T-helper 17 cell (primary cell): ENCODE measurements at regions not wholly inside any gene's neighbourhood (a gene's known extent, or its start where the extent isn't known, plus 50 kb on each side); places are given as distances from the start of the nearest gene placed in this dataset.

Experiments used
- ATAC-seq: fragments of 150-1000 bp; cut with Tn5 transposase; 2 replicates; pipeline ENCODE4 v1.10.0; 2021; ENCODE audit warnings: mild to moderate bottlenecking, moderate library complexity
- DNase-seq, 3 donors: peaks; one replicate each; pipeline versions ENCODE4 v3.0.0 to v3.0.0-alpha.2; 2020 to 2021
- H3K9me3 ChIP-seq: one replicate; pipeline ENCODE4 v1.7.0; 2013; ENCODE audit warnings: low read length, mild to moderate bottlenecking; ENCODE audit not compliant: control insufficient read depth, poor library complexity, severe bottlenecking
- H3K27ac Mint-ChIP-seq: one replicate; pipeline ENCODE4 v1.8.0; 2022; ENCODE audit warnings: mild to moderate bottlenecking, moderate library complexity, mixed read lengths
- H3K27me3 Mint-ChIP-seq: one replicate; pipeline ENCODE4 v1.8.0; 2022; ENCODE audit warnings: mixed read lengths
- H3K36me3 Mint-ChIP-seq: one replicate; pipeline ENCODE4 v1.8.0; 2022; ENCODE audit warnings: low read depth, mixed read lengths
- H3K4me1 Mint-ChIP-seq: one replicate; pipeline ENCODE4 v1.8.0; 2022; ENCODE audit warnings: mild to moderate bottlenecking, mixed read lengths
- H3K4me3 Mint-ChIP-seq: one replicate; pipeline ENCODE4 v1.8.0; 2022; ENCODE audit warnings: mild to moderate bottlenecking, moderate library complexity, mixed read lengths

DNA sequence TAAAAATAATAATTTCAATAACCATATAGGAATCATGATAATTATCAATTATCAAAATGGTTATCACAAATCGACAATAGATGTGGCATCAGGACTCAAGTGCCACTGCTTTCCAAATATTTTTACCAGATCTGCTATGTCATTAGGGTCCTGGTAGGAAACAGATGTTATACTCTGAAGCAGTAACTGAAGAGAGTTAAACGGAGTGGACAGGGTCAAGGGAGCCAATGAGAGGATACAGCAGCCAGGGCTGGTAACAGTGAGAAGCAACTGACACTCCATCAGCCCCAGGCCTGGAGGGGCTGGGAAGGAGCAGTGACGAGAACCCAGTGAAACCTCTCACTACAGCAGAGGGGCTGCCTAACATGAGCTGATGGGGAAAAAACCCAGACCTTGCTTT, 322.4 kb downstream of the NPR3 start:
- Mint-ChIP-seq H3K36me3 (no peaks in the 10 kb centered on the region), H3K27ac (no peak overlapping the region), H3K4me3 (no peak overlapping the region), H3K4me1 (no peaks in the 10 kb centered on the region), H3K27me3 (no peaks in the 10 kb centered on the region)
- no peak for ATAC-seq
- no peak for DNase-seq
- H3K9me3 ChIP-seq, result no peaks in the 10 kb centered on the region

DNA sequence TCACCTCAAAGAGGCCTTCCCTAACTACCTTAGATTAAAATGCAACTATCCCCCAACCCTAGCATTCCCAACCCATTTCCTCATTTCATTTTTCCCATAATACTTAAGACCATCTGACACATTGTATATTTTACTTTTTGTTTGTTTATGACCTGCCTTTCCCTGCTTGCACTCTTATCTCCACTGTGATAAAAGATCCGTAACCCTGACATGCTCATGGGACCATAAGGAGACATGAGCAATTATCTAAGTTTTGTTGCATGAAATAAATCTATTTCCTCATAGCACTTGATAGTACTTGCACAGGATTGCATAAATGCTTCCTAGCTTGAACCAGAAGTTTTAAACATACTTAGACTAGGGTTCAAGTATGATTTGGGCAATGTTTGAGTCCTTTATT, 323.7 kb downstream of the NPR3 start:
- DNase-seq, result no peak
- no peaks in the 10 kb centered on the region for H3K9me3 ChIP-seq
- no peaks in the 10 kb centered on the region for H3K36me3 Mint-ChIP-seq
- no peak for ATAC-seq
- no peak overlapping the region for H3K4me3 Mint-ChIP-seq
- no peaks in the 10 kb centered on the region for H3K27me3 Mint-ChIP-seq
- H3K4me1 Mint-ChIP-seq, result no peaks in the 10 kb centered on the region
- no peak overlapping the region for H3K27ac Mint-ChIP-seq

DNA sequence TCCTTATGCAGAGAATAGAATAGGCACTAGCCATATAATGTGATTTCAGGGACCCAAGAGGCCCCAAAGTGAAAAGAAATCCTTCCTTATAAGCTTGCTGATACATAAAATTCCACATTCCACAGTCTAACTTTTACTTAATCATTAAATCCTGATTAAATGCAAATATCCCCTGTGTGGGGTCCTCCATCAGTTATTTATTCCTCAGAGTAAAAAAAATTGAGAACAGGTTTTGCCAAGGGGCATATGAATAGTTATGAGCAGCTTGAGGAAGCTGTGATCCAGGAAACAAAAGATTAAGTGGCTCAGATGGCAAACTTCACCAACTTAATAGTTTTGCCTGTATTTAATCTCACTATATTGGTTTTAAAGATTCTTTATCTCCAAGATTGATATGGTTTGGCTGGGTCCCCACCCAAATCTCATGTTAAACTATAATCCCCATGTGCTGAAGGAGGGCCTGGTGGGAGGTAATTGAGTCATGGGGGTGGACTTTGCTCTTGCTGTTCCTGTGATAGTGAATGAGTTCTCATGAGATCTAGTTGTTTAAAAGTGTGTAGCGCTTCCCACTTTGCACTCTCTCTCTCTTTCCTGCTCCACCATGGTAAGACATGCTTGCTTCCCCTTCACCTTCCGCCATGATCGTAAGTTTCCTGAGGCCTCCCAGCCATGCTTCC, 324.9 kb downstream of the NPR3 start:
- H3K4me1 Mint-ChIP-seq, result no peaks in the 10 kb centered on the region
- H3K27ac Mint-ChIP-seq, result no peak overlapping the region
- H3K27me3 Mint-ChIP-seq, result no peaks in the 10 kb centered on the region
- no peaks in the 10 kb centered on the region for H3K36me3 Mint-ChIP-seq
- H3K4me3 Mint-ChIP-seq, result no peak overlapping the region
- H3K9me3 ChIP-seq, result no peaks in the 10 kb centered on the region
- no peak for ATAC-seq
- DNase-seq, result no peak

DNA sequence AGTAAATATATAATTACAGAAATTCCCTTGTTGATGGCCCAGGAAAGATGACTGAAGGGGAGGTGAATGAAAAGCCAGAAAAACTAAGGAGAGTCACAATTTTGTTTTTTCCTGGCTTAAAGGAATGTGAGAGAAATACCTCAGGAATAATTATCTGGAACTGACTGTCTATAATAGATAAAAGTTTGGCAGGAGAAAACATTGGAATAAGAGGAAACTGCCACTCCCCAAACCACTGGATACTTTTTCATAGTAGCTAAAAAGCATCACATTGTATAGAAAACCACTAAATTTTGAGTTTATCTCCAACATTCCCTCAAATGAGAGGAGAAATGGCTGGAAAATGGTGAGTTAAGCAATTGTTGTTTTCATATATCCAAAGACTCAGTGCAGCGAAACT, 326.0 kb downstream of the NPR3 start:
- no peak for ATAC-seq
- Mint-ChIP-seq H3K4me3 (no peak overlapping the region), H3K36me3 (no peaks in the 10 kb centered on the region), H3K4me1 (no peaks in the 10 kb centered on the region), H3K27me3 (no peaks in the 10 kb centered on the region), H3K27ac (no peak overlapping the region)
- no peak for DNase-seq
- H3K9me3 ChIP-seq, result no peaks in the 10 kb centered on the region

DNA sequence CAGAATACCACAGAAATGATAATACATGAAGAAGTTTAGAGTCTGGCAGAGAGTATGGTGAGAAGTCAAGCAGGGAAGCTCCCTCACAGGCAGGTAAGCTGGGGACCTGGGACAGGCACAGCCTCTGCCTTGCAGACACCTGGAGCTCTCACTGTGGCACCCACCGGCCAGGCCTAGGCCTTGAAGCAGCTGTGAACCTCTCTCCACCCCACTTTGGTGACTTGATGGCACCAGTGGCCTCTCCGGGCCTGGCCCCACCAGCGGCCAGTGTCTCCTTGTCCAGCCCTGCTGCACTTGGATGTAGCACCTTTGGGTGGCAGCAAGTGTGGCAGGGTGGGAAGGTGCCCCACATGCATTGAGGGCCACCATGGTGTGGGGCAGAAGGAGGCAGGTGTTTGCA, 330.5 kb downstream of the NPR3 start:
- H3K27me3 Mint-ChIP-seq, result no peaks in the 10 kb centered on the region
- no peak for ATAC-seq
- H3K9me3 ChIP-seq, result no peaks in the 10 kb centered on the region

DNA sequence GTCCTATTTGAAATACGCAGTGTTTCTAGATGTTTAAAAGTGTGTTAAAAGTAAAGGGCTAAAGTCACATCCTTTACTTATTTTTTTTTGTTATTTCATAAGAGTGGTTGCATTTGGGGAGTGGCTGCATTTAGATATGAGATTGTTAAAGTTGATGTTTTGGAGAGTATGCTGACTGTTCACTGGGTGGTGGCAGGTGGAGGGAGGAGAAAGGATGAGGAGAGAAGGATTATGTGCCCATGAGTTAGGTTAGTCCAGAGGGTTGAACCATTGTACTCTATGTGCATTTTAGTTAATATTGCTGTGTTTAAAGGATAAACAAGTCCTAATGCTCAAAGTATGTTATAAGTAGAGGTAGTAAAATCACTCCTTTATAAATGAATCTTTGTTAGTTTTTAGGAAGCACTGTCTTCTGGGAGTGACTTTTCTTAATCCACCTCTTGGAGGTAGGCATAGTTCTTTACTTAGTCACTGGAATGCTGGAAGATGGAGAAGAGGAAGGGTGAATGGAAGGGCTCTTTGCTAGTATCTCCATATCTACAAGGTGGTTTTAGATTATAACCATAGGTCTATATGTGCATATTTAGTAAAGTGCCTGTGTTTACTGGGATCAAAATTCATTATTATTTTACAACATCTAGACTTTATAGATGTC, 332.3 kb downstream of the NPR3 start:
- H3K9me3 ChIP-seq, result no peaks in the 10 kb centered on the region
- ATAC-seq, result no peak
- Mint-ChIP-seq H3K27ac (no peak overlapping the region), H3K27me3 (no peaks in the 10 kb centered on the region), H3K36me3 (no peaks in the 10 kb centered on the region), H3K4me3 (no peak overlapping the region), H3K4me1 (no peaks in the 10 kb centered on the region)
- DNase-seq, result no peak

More for the DNA sequence above, 330.5 kb downstream of the NPR3 start:
- no peak overlapping the region for H3K27ac Mint-ChIP-seq
- DNase-seq, result no peak
- no peaks in the 10 kb centered on the region for H3K4me1 Mint-ChIP-seq
- no peaks in the 10 kb centered on the region for H3K36me3 Mint-ChIP-seq
- no peak overlapping the region for H3K4me3 Mint-ChIP-seq

DNA sequence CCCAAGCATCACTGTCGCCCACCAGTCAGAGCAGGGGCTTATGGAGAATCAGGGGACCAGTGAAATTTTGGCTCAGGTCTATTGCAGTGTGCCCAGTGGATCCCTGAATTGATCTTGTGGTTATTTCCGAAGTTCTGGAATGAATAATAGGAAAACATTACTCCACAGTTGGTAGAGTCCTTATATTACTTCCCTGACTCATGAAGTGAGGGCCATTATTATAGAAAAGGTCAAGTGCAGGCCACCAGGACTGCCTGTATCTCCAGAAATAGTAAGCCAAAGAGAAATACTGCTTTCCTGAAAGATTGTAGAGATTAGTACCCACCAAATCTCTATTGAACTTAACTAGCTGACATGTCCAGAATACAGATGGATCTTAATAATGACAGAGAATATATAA, 335.0 kb downstream of the NPR3 start:
- Mint-ChIP-seq H3K4me1 (no peaks in the 10 kb centered on the region), H3K27me3 (no peaks in the 10 kb centered on the region), H3K4me3 (no peak overlapping the region), H3K27ac (no peak overlapping the region), H3K36me3 (no peaks in the 10 kb centered on the region)
- no peaks in the 10 kb centered on the region for H3K9me3 ChIP-seq
- DNase-seq (no peak), ATAC-seq (no peak)

DNA sequence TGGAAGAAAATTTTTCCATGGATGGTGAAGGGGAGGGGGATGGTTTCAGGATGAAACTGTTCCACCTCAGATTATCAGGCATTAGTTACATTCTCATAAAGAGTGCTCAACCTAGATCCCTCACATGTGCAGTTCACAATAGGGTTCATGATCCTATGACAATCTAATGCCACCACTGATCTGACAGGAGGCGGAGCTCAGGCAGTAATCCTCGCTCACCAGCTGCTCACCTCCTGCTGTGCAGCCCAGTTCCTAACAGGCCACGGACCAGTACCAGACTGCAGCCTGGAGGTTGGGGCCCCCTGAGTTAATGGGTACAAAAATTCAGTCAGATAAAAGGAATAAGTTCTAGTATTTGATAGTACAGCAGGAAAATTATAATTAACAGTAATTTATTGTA, 337.2 kb downstream of the NPR3 start:
- no peaks in the 10 kb centered on the region for H3K27me3 Mint-ChIP-seq
- H3K36me3 Mint-ChIP-seq, result no peaks in the 10 kb centered on the region
- no peak overlapping the region for H3K27ac Mint-ChIP-seq
- no peak overlapping the region for H3K4me3 Mint-ChIP-seq
- no peaks in the 10 kb centered on the region for H3K4me1 Mint-ChIP-seq
- no peak for DNase-seq
- no peaks in the 10 kb centered on the region for H3K9me3 ChIP-seq
- ATAC-seq, result no peak

DNA sequence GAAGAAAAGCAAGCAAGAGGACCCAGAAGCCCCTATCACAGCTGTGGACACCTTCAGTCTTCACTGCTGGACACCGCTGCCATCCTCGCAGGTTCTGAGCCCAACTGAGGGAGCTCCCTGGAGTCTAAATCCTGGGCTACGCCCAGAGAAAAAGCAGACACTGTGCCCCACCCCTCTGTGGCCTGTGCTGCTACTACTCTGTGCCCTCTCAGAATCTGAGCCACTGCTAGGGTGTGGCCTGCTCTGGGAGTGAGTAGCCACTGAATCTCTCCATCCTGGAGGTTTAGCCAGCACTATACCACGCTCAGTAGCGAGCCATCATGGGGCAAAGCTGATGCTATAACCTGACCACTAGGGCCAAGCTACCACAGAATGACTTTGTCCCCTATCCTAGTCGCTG, 338.2 kb downstream of the NPR3 start:
- H3K27me3 Mint-ChIP-seq, result no peaks in the 10 kb centered on the region
- ATAC-seq (no peak), DNase-seq (no peak)
- H3K9me3 ChIP-seq, result no peaks in the 10 kb centered on the region
- H3K4me1 Mint-ChIP-seq, result no peaks in the 10 kb centered on the region
- no peak overlapping the region for H3K27ac Mint-ChIP-seq
- no peak overlapping the region for H3K4me3 Mint-ChIP-seq
- no peaks in the 10 kb centered on the region for H3K36me3 Mint-ChIP-seq

DNA sequence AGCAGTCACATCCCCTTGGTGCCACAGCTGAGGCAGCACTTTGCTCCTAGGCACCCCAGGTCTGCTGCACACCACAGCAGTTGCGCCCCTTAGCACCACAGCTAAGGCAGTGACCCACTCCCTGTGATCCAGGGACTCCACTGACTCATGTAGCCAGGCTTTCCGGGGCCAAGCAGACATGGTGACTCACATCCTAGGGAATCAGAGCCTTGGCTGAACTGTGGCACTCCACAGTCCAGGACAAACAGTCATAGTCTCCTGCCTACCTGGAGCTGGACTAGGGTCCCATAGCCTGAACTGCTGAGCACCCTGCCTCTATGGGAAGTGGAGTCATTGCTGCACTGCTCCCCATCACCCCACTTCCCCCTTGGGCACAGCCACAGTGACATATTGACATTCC, 338.7 kb downstream of the NPR3 start:
- ATAC-seq, result no peak
- DNase-seq, result no peak
- no peak overlapping the region for H3K27ac Mint-ChIP-seq
- H3K4me3 Mint-ChIP-seq, result no peak overlapping the region
- no peaks in the 10 kb centered on the region for H3K4me1 Mint-ChIP-seq
- no peaks in the 10 kb centered on the region for H3K9me3 ChIP-seq
- no peaks in the 10 kb centered on the region for H3K27me3 Mint-ChIP-seq
- no peaks in the 10 kb centered on the region for H3K36me3 Mint-ChIP-seq

DNA sequence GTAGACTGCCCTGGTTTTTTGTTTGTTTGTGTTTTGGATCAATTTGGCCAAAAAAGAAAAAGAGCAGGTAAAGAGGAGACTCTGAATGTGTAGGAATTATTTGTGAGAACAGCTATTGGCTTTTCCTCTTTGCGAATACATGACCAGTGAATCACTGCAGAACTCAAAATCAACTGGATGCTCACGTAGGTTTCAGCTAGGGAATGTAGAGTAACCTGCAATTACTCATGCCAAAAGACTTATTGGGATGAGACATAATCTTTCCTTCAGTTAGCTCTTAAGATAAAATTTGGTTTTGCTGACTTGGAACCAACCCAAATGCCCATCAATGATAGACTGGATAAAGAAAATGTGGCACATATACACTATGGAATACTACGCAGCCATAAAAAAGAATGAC, 348.0 kb downstream of the NPR3 start:
- no peaks in the 10 kb centered on the region for H3K9me3 ChIP-seq
- H3K27ac Mint-ChIP-seq, result no peak overlapping the region
- H3K4me3 Mint-ChIP-seq, result no peak overlapping the region
- no peaks in the 10 kb centered on the region for H3K4me1 Mint-ChIP-seq
- H3K36me3 Mint-ChIP-seq, result no peaks in the 10 kb centered on the region
- H3K27me3 Mint-ChIP-seq, result no peaks in the 10 kb centered on the region
- no peak for DNase-seq
- no peak for ATAC-seq

DNA sequence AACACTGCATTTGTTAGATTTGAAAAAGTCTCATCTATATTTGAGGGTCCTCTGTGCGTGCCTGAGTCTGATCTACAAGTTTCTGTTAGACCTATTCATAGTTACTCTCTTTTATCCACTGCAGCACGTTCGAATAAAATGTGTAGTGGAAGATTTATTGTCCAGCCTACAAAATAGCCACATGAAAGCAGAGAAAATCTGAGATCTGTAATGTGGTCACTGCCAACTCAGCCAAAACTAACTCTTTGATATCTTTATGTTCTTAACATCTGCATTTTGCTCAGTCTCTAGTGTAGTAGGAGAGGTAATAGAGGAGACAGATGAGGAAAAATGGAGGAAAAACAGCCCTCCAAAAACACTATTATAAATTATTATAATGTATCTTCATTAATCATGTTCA, 354.0 kb downstream of the NPR3 start:
- Mint-ChIP-seq H3K27ac (no peak overlapping the region), H3K27me3 (no peaks in the 10 kb centered on the region), H3K4me3 (no peak overlapping the region), H3K4me1 (no peaks in the 10 kb centered on the region), H3K36me3 (no peaks in the 10 kb centered on the region)
- no peak for ATAC-seq
- DNase-seq, result no peak
- no peaks in the 10 kb centered on the region for H3K9me3 ChIP-seq

DNA sequence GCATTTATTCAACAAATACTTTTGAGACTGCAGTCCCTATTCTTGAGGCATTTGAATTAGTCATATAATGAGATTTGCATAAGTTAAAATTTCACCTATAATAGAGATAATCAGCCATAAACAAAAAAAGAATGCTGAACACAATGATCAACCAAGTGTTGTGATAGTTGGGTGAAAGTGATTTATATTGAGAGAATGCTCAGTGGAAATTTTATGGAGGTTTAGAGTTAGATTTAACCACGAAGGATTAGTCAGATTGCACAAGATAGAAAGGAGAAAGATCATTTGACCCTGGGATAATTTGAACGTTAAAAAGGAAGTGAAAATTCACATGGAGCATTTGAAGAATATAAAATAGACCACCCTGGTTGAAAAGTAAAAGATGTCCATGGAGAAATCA, 356.2 kb downstream of the NPR3 start:
- H3K4me1 Mint-ChIP-seq, result no peaks in the 10 kb centered on the region
- no peak overlapping the region for H3K27ac Mint-ChIP-seq
- no peak overlapping the region for H3K4me3 Mint-ChIP-seq
- no peaks in the 10 kb centered on the region for H3K36me3 Mint-ChIP-seq
- no peaks in the 10 kb centered on the region for H3K9me3 ChIP-seq
- no peaks in the 10 kb centered on the region for H3K27me3 Mint-ChIP-seq
- ATAC-seq, result no peak
- DNase-seq, result no peak

DNA sequence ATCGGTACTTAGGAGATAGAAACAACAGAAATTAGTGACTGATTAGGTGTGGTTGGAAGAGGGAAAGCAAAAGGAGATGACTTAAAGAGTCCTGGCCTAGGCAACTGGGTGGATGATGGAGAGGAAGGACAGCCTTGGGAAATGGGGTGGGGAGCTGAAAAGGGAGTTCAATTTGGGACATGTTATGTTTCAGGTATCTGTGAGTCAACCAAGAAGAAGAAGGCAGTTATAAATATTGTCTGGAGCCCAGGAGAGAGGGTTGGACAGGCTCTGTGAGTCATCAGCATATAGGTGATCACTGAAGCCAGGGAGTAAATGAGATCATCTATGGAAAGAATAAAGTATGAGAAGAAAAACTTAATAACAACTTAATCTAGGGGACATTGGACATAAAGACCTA, 357.7 kb downstream of the NPR3 start:
- Mint-ChIP-seq H3K36me3 (no peaks in the 10 kb centered on the region), H3K4me3 (no peak overlapping the region), H3K27ac (no peak overlapping the region), H3K4me1 (no peaks in the 10 kb centered on the region), H3K27me3 (no peaks in the 10 kb centered on the region)
- H3K9me3 ChIP-seq, result no peaks in the 10 kb centered on the region
- DNase-seq (no peak), ATAC-seq (no peak)
